ENCODE measurements at regions not wholly inside any gene's neighbourhood (a gene's known extent, or its start where the extent isn't known, plus 50 kb on each side); places are given as distances from the start of the nearest gene placed in this dataset.

DNA sequence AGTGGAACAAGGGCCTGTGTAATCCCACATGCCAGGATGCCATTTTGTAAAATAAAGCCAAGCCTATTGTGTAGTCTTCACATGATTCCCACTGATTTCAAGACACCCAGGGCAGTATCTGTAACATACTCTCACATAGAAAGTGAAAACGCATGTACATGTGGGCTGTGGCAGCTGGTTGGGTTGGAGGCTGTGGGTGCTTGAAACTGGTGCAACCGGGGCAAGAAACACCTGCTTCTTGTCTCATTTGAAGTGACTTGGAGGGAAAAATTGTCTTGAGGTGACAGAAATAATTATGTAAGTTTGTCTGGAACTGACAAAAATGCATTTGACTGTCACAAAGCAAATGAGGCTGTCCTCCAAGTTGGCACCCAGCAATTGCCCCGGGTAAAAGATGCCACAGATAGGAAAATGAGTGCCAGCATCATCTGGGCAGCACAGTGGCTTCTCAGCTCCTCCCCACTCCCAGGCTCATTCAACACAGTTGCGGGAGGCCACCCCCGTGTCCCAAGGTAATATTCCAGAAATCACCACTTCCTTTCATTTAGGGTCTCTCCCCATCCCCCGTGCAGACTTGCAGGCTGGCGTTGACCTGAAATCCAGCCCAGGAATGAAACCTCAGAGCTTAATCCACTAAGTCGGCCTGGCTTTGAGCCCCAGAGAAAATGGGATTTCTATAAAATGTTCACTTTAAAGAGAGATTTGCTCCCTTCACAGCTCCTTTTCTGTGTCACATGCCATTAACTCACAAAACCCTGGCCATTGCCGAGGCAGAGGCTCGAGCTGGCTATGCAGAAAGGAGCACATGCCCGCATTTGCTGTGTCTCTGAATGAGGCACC is 293.9 kb upstream of the PARD3B start:
- DNase-seq (no peak), ATAC-seq (replicated peaks in 1 of 4) (no peak)
- Histone ChIP-seq H3K36me3 (ENCODE audit: control insufficient read depth in 2 of 2, extremely low read depth in 1 of 2, insufficient read depth in 1 of 2, low read length in 1 of 2) (no peaks in the 10 kb centered on the region), H3K27me3 (replicated peaks in 1 of 2; ENCODE audit: control insufficient read depth in 2 of 2, extremely low read depth in 1 of 2, insufficient read depth in 2 of 2, low read length in 1 of 2) (peaks cover 0 to 11% of the 10 kb centered on the region in 2 experiments), H3K27ac (ENCODE audit: low read length) (no peak overlapping the region), H3K9me3 (no peaks in the 10 kb centered on the region), H3K4me3 (ENCODE audit: control insufficient read depth in 1 of 2, extremely low read depth in 1 of 2, low read length in 1 of 2) (no peak overlapping the region), H3K4me1 (ENCODE audit: control insufficient read depth in 1 of 2, extremely low read depth in 1 of 2, insufficient read depth in 2 of 2, low read length in 2 of 2) (no peaks in the 10 kb centered on the region)
- Mint-ChIP-seq H3K27me3 (peaks cover 10 to 13% of the 10 kb centered on the region in 2 donors), H3K4me3 (no peak overlapping the region), H3K27ac (no peak overlapping the region), H3K9me3 (no peaks in the 10 kb centered on the region), H3K4me1 (no peaks in the 10 kb centered on the region), H3K36me3 (no peaks in the 10 kb centered on the region)
- WGBS (ENCODE audit: insufficient coverage), result 68% methylated on average over 8 of the region's 11 CpGs
- CTCF ChIA-PET, result interaction anchor here in 1 of 2 donors (1.7 kb wide), 1 partner anchor 10 kb away, joined by 11 read pairs; no protein-coding TSS in a partner anchor
- POLR2A ChIA-PET, result no interaction called here

DNA sequence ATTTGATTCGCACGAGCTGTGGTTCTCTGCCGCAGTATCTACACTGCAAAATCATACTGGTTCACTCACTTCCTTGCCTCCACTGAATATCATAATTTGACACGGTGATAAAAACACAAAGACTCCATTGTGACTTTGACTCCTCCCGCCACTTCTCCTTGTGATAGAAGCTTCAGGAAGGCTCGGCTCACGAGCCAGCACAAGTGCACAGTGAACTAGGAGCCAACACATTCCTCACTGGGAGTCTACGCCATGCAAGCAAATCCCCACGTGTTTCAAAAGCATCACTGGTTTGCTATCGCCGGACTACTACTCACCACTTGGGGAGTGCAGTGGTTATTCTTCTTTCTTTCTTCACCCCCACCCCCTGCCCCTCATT is 293.3 kb upstream of the PARD3B start:
- DNase-seq (no peak), ATAC-seq (replicated peaks in 1 of 4) (no peak)
- Histone ChIP-seq H3K9me3 (no peaks in the 10 kb centered on the region), H3K36me3 (ENCODE audit: control insufficient read depth in 2 of 2, extremely low read depth in 1 of 2, insufficient read depth in 1 of 2, low read length in 1 of 2) (no peaks in the 10 kb centered on the region), H3K4me1 (ENCODE audit: control insufficient read depth in 1 of 2, extremely low read depth in 1 of 2, insufficient read depth in 2 of 2, low read length in 2 of 2) (no peaks in the 10 kb centered on the region), H3K4me3 (ENCODE audit: control insufficient read depth in 1 of 2, extremely low read depth in 1 of 2, low read length in 1 of 2) (no peak overlapping the region), H3K27me3 (replicated peaks in 1 of 2; ENCODE audit: control insufficient read depth in 2 of 2, extremely low read depth in 1 of 2, insufficient read depth in 2 of 2, low read length in 1 of 2) (peaks cover 0 to 11% of the 10 kb centered on the region in 2 experiments), H3K27ac (ENCODE audit: low read length) (no peak overlapping the region)
- H3K36me3 Mint-ChIP-seq, result no peaks in the 10 kb centered on the region
- POLR2A ChIA-PET, result no interaction called here
- no peaks in the 10 kb centered on the region for H3K9me3 Mint-ChIP-seq
- H3K4me1 Mint-ChIP-seq, result no peaks in the 10 kb centered on the region
- no peak overlapping the region for H3K27ac Mint-ChIP-seq
- 78% methylated on average over 10 of the region's 11 CpGs for WGBS (ENCODE audit: insufficient coverage)
- peaks cover 10 to 13% of the 10 kb centered on the region in 2 donors for H3K27me3 Mint-ChIP-seq
- H3K4me3 Mint-ChIP-seq, result no peak overlapping the region
- CTCF ChIA-PET, result no interaction called here

DNA sequence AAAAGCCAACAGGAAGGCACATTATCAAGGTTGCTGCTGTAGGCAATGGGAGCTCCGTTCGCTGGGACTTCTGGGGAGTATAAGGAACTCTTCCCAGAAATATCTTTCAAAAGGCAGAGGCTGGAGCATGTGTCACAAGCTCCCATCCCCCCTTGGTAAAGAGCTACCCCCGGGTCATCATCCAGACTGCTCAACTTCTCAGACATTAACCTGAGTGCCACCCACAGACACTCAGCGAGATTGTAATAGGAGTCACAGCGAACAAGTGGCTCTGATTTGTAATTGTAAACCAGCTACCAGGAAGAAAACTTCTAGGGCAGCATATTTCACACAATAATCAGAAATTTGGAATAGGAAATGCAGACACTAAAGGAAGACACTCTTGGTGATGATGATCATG is 290.2 kb upstream of the PARD3B start:
- CTCF ChIA-PET, result no interaction called here

DNA sequence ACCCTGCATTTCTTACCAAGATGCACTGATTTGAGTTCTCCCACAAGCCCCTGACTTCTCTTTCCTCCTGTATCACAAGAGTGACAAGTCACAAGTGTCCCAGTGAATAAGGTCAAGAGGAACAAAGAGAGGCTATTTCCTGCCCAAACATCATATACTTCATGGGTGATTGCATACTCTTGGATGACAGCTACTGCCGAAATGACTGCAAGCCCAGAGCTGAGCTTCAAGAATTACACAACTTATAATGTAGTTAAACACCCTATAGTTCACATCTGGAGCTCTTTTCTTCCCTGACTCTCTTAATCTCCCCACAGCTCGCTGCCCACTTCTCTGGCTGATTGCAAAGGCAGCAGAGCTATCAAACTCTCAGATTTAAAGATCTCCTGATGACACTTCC is 289.7 kb upstream of the PARD3B start:
- H3K27ac Mint-ChIP-seq, result no peak overlapping the region
- H3K4me3 Mint-ChIP-seq, result no peak overlapping the region
- no peaks in the 10 kb centered on the region for H3K4me1 Mint-ChIP-seq
- peaks cover 11 to 19% of the 10 kb centered on the region in 2 donors for H3K27me3 Mint-ChIP-seq
- ChIA-PET POLR2A (no interaction called here), CTCF (no interaction called here)
- 60% methylated on average over 2 of the region's 2 CpGs for WGBS (ENCODE audit: insufficient coverage)
- Histone ChIP-seq H3K36me3 (ENCODE audit: control insufficient read depth in 2 of 2, extremely low read depth in 1 of 2, insufficient read depth in 1 of 2, low read length in 1 of 2) (no peaks in the 10 kb centered on the region), H3K27me3 (replicated peaks in 1 of 2; ENCODE audit: control insufficient read depth in 2 of 2, extremely low read depth in 1 of 2, insufficient read depth in 2 of 2, low read length in 1 of 2) (peaks cover 0 to 11% of the 10 kb centered on the region in 2 experiments), H3K9me3 (no peaks in the 10 kb centered on the region), H3K4me3 (ENCODE audit: control insufficient read depth in 1 of 2, extremely low read depth in 1 of 2, low read length in 1 of 2) (no peak overlapping the region), H3K4me1 (ENCODE audit: control insufficient read depth in 1 of 2, extremely low read depth in 1 of 2, insufficient read depth in 2 of 2, low read length in 2 of 2) (no peaks in the 10 kb centered on the region), H3K27ac (ENCODE audit: low read length) (no peak overlapping the region)
- DNase-seq, result no peak
- ATAC-seq (replicated peaks in 1 of 4), result no peak
- H3K36me3 Mint-ChIP-seq, result no peaks in the 10 kb centered on the region
- H3K9me3 Mint-ChIP-seq, result no peaks in the 10 kb centered on the region

More for the DNA sequence above, 290.2 kb upstream of the PARD3B start:
- peaks cover 11 to 17% of the 10 kb centered on the region in 2 donors for H3K27me3 Mint-ChIP-seq
- no peak overlapping the region for H3K27ac Mint-ChIP-seq
- Histone ChIP-seq H3K4me1 (ENCODE audit: control insufficient read depth in 1 of 2, extremely low read depth in 1 of 2, insufficient read depth in 2 of 2, low read length in 2 of 2) (no peaks in the 10 kb centered on the region), H3K36me3 (ENCODE audit: control insufficient read depth in 2 of 2, extremely low read depth in 1 of 2, insufficient read depth in 1 of 2, low read length in 1 of 2) (no peaks in the 10 kb centered on the region), H3K4me3 (ENCODE audit: control insufficient read depth in 1 of 2, extremely low read depth in 1 of 2, low read length in 1 of 2) (no peak overlapping the region), H3K27ac (ENCODE audit: low read length) (no peak overlapping the region), H3K27me3 (replicated peaks in 1 of 2; ENCODE audit: control insufficient read depth in 2 of 2, extremely low read depth in 1 of 2, insufficient read depth in 2 of 2, low read length in 1 of 2) (peaks cover 0 to 11% of the 10 kb centered on the region in 2 experiments), H3K9me3 (no peaks in the 10 kb centered on the region)
- no peaks in the 10 kb centered on the region for H3K4me1 Mint-ChIP-seq
- no peaks in the 10 kb centered on the region for H3K36me3 Mint-ChIP-seq
- H3K9me3 Mint-ChIP-seq, result no peaks in the 10 kb centered on the region
- ATAC-seq (replicated peaks in 1 of 4) (no peak), DNase-seq (no peak)
- no peak overlapping the region for H3K4me3 Mint-ChIP-seq
- 100% methylated on average over 1 of the region's 5 CpGs for WGBS (ENCODE audit: insufficient coverage)
- POLR2A ChIA-PET, result no interaction called here

DNA sequence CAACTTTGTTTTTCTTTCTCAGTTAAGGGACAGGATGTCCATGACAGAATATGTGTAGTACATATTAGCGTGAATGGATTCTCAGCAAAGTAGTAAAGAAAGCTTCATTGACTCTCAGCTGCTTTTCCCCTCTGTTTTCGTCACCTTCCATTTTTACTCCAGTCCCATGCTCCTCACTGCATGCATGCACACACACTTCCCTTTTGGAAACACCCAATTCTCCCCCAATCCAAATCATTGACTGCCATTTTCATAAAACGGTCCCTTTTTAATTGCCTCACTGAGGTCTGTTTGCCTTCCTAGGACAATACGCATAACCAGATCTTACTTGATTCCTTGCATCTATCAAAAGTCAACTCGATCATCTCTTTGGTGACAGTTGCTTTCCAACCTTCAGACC is 287.5 kb upstream of the PARD3B start:
- no peak for ATAC-seq (replicated peaks in 1 of 4)
- WGBS (ENCODE audit: insufficient coverage), result 87% methylated on average over 4 of the region's 5 CpGs

DNA sequence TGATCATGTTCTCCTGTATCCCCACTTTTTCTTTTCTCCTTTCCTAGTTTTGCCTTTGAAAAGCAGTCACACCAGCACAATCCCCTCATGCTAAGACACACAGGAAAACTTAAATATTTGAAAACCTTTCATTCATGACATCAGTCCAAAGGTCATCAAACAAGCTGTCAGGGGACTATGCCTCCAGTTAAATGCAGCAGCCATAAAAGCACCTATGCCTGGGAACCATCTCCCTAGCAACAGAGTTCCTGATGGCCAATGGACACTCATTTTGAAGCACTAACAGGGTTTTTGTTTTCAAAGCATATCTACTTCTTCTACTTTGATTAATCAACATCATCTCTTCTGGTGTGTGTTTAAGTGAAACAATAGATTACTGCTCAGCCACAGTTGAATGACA is 286.4 kb upstream of the PARD3B start:
- ATAC-seq (replicated peaks in 1 of 4), result no peak
- CTCF ChIA-PET, result interaction anchor here in 1 of 2 donors (0.9 to 1.4 kb wide), 2 partner anchors 9 kb away, joined by 3 to 5 read pairs; no protein-coding TSS in a partner anchor
- no peaks in the 10 kb centered on the region for H3K36me3 Mint-ChIP-seq
- POLR2A ChIA-PET, result no interaction called here
- H3K27me3 ChIP-seq (replicated peaks in 1 of 2; ENCODE audit: control insufficient read depth in 2 of 2, extremely low read depth in 1 of 2, insufficient read depth in 2 of 2, low read length in 1 of 2), result no peaks in the 10 kb centered on the region
- H3K27ac Mint-ChIP-seq, result no peak overlapping the region
- H3K27ac ChIP-seq (ENCODE audit: low read length), result no peak overlapping the region
- no peaks in the 10 kb centered on the region for H3K4me1 Mint-ChIP-seq
- H3K4me1 ChIP-seq (ENCODE audit: control insufficient read depth in 1 of 2, extremely low read depth in 1 of 2, insufficient read depth in 2 of 2, low read length in 2 of 2), result no peaks in the 10 kb centered on the region
- no peak overlapping the region for H3K4me3 Mint-ChIP-seq
- no peak overlapping the region for H3K4me3 ChIP-seq (ENCODE audit: control insufficient read depth in 1 of 2, extremely low read depth in 1 of 2, low read length in 1 of 2)
- H3K36me3 ChIP-seq (ENCODE audit: control insufficient read depth in 2 of 2, extremely low read depth in 1 of 2, insufficient read depth in 1 of 2, low read length in 1 of 2), result no peaks in the 10 kb centered on the region
- H3K9me3 Mint-ChIP-seq, result no peaks in the 10 kb centered on the region
- no peak for DNase-seq
- peaks cover 9 to 14% of the 10 kb centered on the region in 2 donors for H3K27me3 Mint-ChIP-seq
- no peaks in the 10 kb centered on the region for H3K9me3 ChIP-seq

More for the DNA sequence above, 287.5 kb upstream of the PARD3B start:
- Histone ChIP-seq H3K4me1 (ENCODE audit: control insufficient read depth in 1 of 2, extremely low read depth in 1 of 2, insufficient read depth in 2 of 2, low read length in 2 of 2) (no peaks in the 10 kb centered on the region), H3K4me3 (ENCODE audit: control insufficient read depth in 1 of 2, extremely low read depth in 1 of 2, low read length in 1 of 2) (no peak overlapping the region), H3K36me3 (ENCODE audit: control insufficient read depth in 2 of 2, extremely low read depth in 1 of 2, insufficient read depth in 1 of 2, low read length in 1 of 2) (no peaks in the 10 kb centered on the region), H3K9me3 (no peaks in the 10 kb centered on the region), H3K27ac (ENCODE audit: low read length) (no peak overlapping the region), H3K27me3 (replicated peaks in 1 of 2; ENCODE audit: control insufficient read depth in 2 of 2, extremely low read depth in 1 of 2, insufficient read depth in 2 of 2, low read length in 1 of 2) (no peaks in the 10 kb centered on the region)
- DNase-seq, result no peak
- H3K9me3 Mint-ChIP-seq, result no peaks in the 10 kb centered on the region
- H3K4me3 Mint-ChIP-seq, result no peak overlapping the region
- H3K27me3 Mint-ChIP-seq, result peaks cover 9 to 10% of the 10 kb centered on the region in 2 donors
- ChIA-PET CTCF (interaction anchor here in 1 of 2 donors (0.9 kb wide), 1 partner anchor 10 kb away, joined by 3 read pairs; no protein-coding TSS in a partner anchor), POLR2A (no interaction called here)
- no peak overlapping the region for H3K27ac Mint-ChIP-seq
- H3K4me1 Mint-ChIP-seq, result no peaks in the 10 kb centered on the region
- H3K36me3 Mint-ChIP-seq, result no peaks in the 10 kb centered on the region

Measured in T-cell (primary cell).